ENCODE measurements at regions not wholly inside any gene's neighbourhood (a gene's known extent, or its start where the extent isn't known, plus 50 kb on each side); places are given as distances from the start of the nearest gene placed in this dataset.

GRCh38 chr4:162232349-162232748 is 68.5 kb upstream of the FSTL5 start:
- in situ Hi-C loops (cut with HindIII; ENCODE audit: low pct_ligation_motif_present, low pct_unique_long_range_greater_than_20kb, low sequenced_read_pairs) = no loop called here
- no peak for DNase-seq

GRCh38 chr4:162229670-162230069 is 65.9 kb upstream of the FSTL5 start:
- DNase-seq = peak; percentile 1
- in situ Hi-C loops (cut with HindIII; ENCODE audit: low pct_ligation_motif_present, low pct_unique_long_range_greater_than_20kb, low sequenced_read_pairs) = no loop called here

- in situ Hi-C loops (cut with HindIII; ENCODE audit: low pct_ligation_motif_present, low pct_unique_long_range_greater_than_20kb, low sequenced_read_pairs) = no loop called here
These were observed 57.3 kb upstream of the FSTL5 start for GRCh38 chr4:162221148-162221547.

More at GRCh38 chr4:162221148-162221547, 57.3 kb upstream of the FSTL5 start:
- no peak for DNase-seq

Measured in ACHN (cell line).